Activated gamma-delta T cell treated with Interleukin-2 at 50 U/mL for 16 hours (primary cell): ENCODE measurements at regions not wholly inside any gene's neighbourhood (a gene's known extent, or its start where the extent isn't known, plus 50 kb on each side); places are given as distances from the start of the nearest gene placed in this dataset.
"Not testable (repeated sequence)": the region's sequence is repeated elsewhere in the genome, so short reads cannot be mapped to it uniquely, and the experiment has no call there.

Experiments
- DNase-seq: peaks from one replicate; pipeline ENCODE4 v3.0.0-alpha.2; 2020

GRCh38 chr16:88309174-88309907, 73.4 kb upstream of the ZNF469 start:
- DNase-seq = no peak

- DNase-seq = no peak
These were observed 72.9 kb upstream of the ZNF469 start for GRCh38 chr16:88309908-88310265.

GRCh38 chr16:88310796-88311605, 71.8 kb upstream of the ZNF469 start:
- no peak for DNase-seq

- not testable (repeated sequence) for DNase-seq
These were observed 70.9 kb upstream of the ZNF469 start for GRCh38 chr16:88311860-88312259.

GRCh38 chr16:88312732-88313131, 70.0 kb upstream of the ZNF469 start:
- no peak for DNase-seq

- DNase-seq = no peak
These were observed 67.7 kb upstream of the ZNF469 start for GRCh38 chr16:88314991-88315542.

GRCh38 chr16:88315543-88316105, 67.1 kb upstream of the ZNF469 start:
- no peak for DNase-seq

- DNase-seq = no peak
These were observed 66.6 kb upstream of the ZNF469 start for GRCh38 chr16:88316151-88316550.

- DNase-seq = no peak
These were observed 65.7 kb upstream of the ZNF469 start for GRCh38 chr16:88316941-88317612.

- no peak for DNase-seq
These were observed 65.2 kb upstream of the ZNF469 start for GRCh38 chr16:88317613-88317965.

- DNase-seq = no peak
These were observed 64.7 kb upstream of the ZNF469 start for GRCh38 chr16:88318051-88318450.

- DNase-seq = no peak
These were observed 64.2 kb upstream of the ZNF469 start for GRCh38 chr16:88318521-88318920.

- no peak for DNase-seq
These were observed 63.4 kb upstream of the ZNF469 start for GRCh38 chr16:88319116-88319965.

GRCh38 chr16:88320947-88321634, 61.7 kb upstream of the ZNF469 start:
- DNase-seq = no peak

GRCh38 chr16:88321635-88322499, 60.9 kb upstream of the ZNF469 start:
- no peak for DNase-seq

GRCh38 chr16:88322500-88322970, 60.2 kb upstream of the ZNF469 start:
- DNase-seq = no peak

- no peak for DNase-seq
These were observed 59.7 kb upstream of the ZNF469 start for GRCh38 chr16:88323041-88323440.

- DNase-seq = no peak
These were observed 59.0 kb upstream of the ZNF469 start for GRCh38 chr16:88323546-88324330.

- no peak for DNase-seq
These were observed 57.5 kb upstream of the ZNF469 start for GRCh38 chr16:88325087-88325750.
